Mucosa of descending colon (tissue), 3 donors: ENCODE measurements at regions not wholly inside any gene's neighbourhood (a gene's known extent, or its start where the extent isn't known, plus 50 kb on each side); places are given as distances from the start of the nearest gene placed in this dataset.

Experiments used
- ATAC-seq: fragments of 200-7000 bp; cut with Tn5 transposase; one replicate; pipeline ENCODE4 v1.9.1; 2020; ENCODE audit warnings: mild to moderate bottlenecking, moderate library complexity
- DNase-seq, 3 donors: peaks; one replicate each; pipeline ENCODE4 v3.0.0-alpha.2; 2020
- H3K36me3 ChIP-seq: fragments of 200-600 bp; one replicate; pipeline ENCODE4 v1.8.0; 2021; ENCODE audit warnings: low read depth, mild to moderate bottlenecking
- H3K4me1 ChIP-seq: fragments of 200-600 bp; one replicate; pipeline ENCODE4 v1.8.0; 2021; ENCODE audit warnings: low read depth, mild to moderate bottlenecking
- H3K4me3 ChIP-seq: fragments of 200-600 bp; one replicate; pipeline ENCODE4 v1.8.0; 2021; ENCODE audit warnings: mild to moderate bottlenecking
- H3K9me3 ChIP-seq: fragments of 200-600 bp; one replicate; pipeline ENCODE4 v1.8.0; 2021; ENCODE audit warnings: mild to moderate bottlenecking
- CTCF ChIP-seq: fragments of 200-600 bp; IDR thresholded peaks from one replicate; pipeline ENCODE4 v1.8.0; 2022; ENCODE audit warnings: antibody characterized with exemption, mild to moderate bottlenecking
- intact Hi-C, 2 donors: fragments of 100-400 bp; cut with DNase I in 1 of 2; cut with micrococcal nuclease in 1 of 2; formaldehyde crosslinking; loops; one replicate each; pipeline versions ENCODE4 v1.11.0 to v1.11.1; 2022; cut with DNase I, micrococcal nuclease
- donor health status: DM: no; HTN: no; CAD: no; lungs with moderate emphysema.
- donor health status: DM: no; HTN: no; CAD: no.
- donor health status: DM: no; HTN: yes; CAD: no.

- intact Hi-C loops: no loop called here
- ATAC-seq: no peak
- Histone ChIP-seq H3K9me3 (no peaks in the 10 kb centered on the region), H3K4me3 (no peak overlapping the region), H3K36me3 (no peaks in the 10 kb centered on the region), H3K4me1 (no peaks in the 10 kb centered on the region)
- no peak for DNase-seq
- TF ChIP-seq CTCF: no peak
These were observed 162.0 kb upstream of the ECI2 start for GRCh38 chr6:4297348-4297747.

GRCh38 chr6:4296552-4296951 lies 161.2 kb upstream of the ECI2 start:
- ATAC-seq: no peak
- no peak for DNase-seq
- Histone ChIP-seq H3K9me3 (no peaks in the 10 kb centered on the region), H3K4me3 (no peak overlapping the region), H3K36me3 (no peaks in the 10 kb centered on the region), H3K4me1 (no peaks in the 10 kb centered on the region)
- no peak for TF ChIP-seq CTCF
- intact Hi-C loops: no loop called here

DNA sequence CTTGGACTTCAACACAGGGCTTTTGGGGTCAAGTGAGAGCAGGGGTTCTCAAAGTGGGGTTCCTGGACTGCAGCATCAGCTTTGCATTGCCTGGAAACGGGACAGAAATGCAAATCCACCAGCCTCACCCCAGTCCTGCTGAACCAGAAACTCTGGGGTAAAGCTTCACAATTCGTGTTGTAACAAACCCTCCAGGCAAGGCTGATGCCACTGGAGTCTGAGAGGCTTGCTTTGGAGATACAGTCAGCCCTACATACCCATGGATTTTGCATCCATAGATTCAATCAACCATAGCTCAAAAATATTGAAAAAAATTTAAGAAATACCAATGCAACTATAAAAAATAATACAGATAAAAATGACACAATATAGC lies 160.4 kb upstream of the ECI2 start:
- no peaks in the 10 kb centered on the region for H3K9me3 ChIP-seq
- ATAC-seq (no peak), DNase-seq (no peak)
- H3K36me3 ChIP-seq: no peaks in the 10 kb centered on the region
- no peak overlapping the region for H3K4me3 ChIP-seq
- intact Hi-C loops: no loop called here
- no peak for TF ChIP-seq CTCF
- no peaks in the 10 kb centered on the region for H3K4me1 ChIP-seq

DNA sequence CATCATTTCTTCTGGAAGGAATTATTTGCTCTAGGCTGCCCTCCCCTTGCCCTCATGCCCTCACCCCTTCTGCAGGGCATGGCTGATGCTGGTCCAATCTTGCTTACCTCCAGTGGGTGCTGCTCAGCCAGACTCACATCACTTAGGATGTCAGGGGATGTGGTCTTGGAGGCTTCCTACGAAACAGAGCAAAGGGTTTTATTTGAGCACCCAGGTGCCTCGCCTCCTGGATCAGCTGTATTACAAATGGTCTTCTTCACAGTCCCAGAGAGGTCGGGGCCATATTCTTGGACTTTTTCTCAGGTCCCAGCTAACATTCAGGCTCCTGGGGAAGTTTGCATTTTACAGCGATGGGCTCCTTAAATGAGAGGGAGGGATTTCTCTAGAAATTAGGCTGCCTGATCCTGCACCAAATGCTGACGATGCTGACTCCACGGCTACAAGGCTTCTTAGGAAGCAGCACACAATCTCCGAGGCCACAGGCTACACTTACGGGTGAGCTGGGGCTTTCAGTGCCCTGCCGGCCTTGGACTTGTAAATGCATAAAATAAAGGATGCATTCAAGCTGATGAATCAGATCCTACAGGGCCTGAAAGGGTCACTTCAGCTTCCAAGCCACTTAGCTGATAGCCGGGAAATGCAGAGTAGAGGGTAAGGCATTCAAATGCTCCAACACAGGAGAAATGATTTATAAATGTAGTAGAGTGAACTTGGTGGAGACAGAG lies 159.8 kb upstream of the ECI2 start:
- ATAC-seq: no peak
- DNase-seq: no peak
- Histone ChIP-seq H3K4me1 (no peaks in the 10 kb centered on the region), H3K36me3 (no peaks in the 10 kb centered on the region), H3K9me3 (no peaks in the 10 kb centered on the region), H3K4me3 (no peak overlapping the region)
- intact Hi-C loops: no loop called here
- TF ChIP-seq CTCF: no peak

DNA sequence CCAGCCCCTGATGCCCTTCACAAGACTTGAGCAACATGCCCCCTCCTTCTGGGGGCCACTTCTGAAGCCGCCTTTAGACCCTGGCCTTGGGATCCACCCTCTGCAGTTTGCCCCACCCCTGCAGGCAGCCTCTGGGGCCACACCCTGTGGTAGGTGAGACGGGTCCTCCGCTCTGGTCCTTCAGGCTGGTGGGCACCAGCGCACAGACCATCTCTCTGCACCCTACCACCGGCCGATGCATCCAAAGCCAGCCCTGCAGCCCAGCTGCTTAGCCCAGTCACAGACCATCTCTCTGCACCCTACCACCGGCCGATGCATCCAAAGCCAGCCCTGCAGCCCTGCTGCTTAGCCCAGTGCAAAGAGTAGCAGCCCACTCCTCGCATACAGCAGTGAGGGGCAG lies 159.3 kb upstream of the ECI2 start:
- DNase-seq (no peak), ATAC-seq (no peak)
- TF ChIP-seq CTCF: no peak
- intact Hi-C loops: no loop called here
- Histone ChIP-seq H3K4me1 (no peaks in the 10 kb centered on the region), H3K4me3 (no peak overlapping the region), H3K36me3 (no peaks in the 10 kb centered on the region), H3K9me3 (no peaks in the 10 kb centered on the region)
